ENCODE measurements at regions not wholly inside any gene's neighbourhood (a gene's known extent, or its start where the extent isn't known, plus 50 kb on each side); places are given as distances from the start of the nearest gene placed in this dataset.

GRCh38 chr13:85142351-85142927, 656.8 kb downstream of the SLITRK6 start:
- H3K27ac ChIP-seq: peak overlapping the region; percentile 18
- DNase-seq (ENCODE audit: low spot score): no peak
- no peaks in the 10 kb centered on the region for H4K20me1 ChIP-seq (ENCODE audit: insufficient read depth, poor library complexity, severe bottlenecking)
- no peaks in the 10 kb centered on the region for H3K27me3 ChIP-seq
- TF ChIP-seq CTCF (IDR thresholded peaks at IDR 0.05; ENCODE audit: poor library complexity): no peak
- TF ChIP-seq EZH2 (IDR thresholded peaks at IDR 0.05; ENCODE audit: borderline replicate concordance): no peak
- no peak for TF ChIP-seq EZH2phosphoT487 (IDR thresholded peaks at IDR 0.05; ENCODE audit: low read depth, severe bottlenecking, unreplicated experiment)
- no peak overlapping the region for H2AFZ ChIP-seq
- no peaks in the 10 kb centered on the region for H3K4me1 ChIP-seq (ENCODE audit: insufficient read depth)
- H3K9me2 ChIP-seq (replicated peaks; ENCODE audit: insufficient read depth): no peaks in the 10 kb centered on the region
- H3K4me2 ChIP-seq: no peak overlapping the region
- no peaks in the 10 kb centered on the region for H3K36me3 ChIP-seq (replicated peaks; ENCODE audit: insufficient read depth, low read depth)
- H3K9me3 ChIP-seq (ENCODE audit: low read depth): no peaks in the 10 kb centered on the region
- no peak overlapping the region for H3K4me3 ChIP-seq
- H3K79me2 ChIP-seq: no peaks in the 10 kb centered on the region
- 68% methylated on average over 2 of the region's 2 CpGs for WGBS (ENCODE audit: low lambda C conversion rate, missing lambda C conversion rate)

- 56% methylated on average over 2 of the region's 2 CpGs for WGBS (ENCODE audit: low lambda C conversion rate, missing lambda C conversion rate)
- no peaks in the 10 kb centered on the region for H3K9me3 ChIP-seq (ENCODE audit: low read depth)
- TF ChIP-seq EZH2 (IDR thresholded peaks at IDR 0.05; ENCODE audit: borderline replicate concordance) (no peak), EZH2phosphoT487 (IDR thresholded peaks at IDR 0.05; ENCODE audit: low read depth, severe bottlenecking, unreplicated experiment) (no peak), CTCF (IDR thresholded peaks at IDR 0.05; ENCODE audit: poor library complexity) (no peak)
- H3K36me3 ChIP-seq (replicated peaks; ENCODE audit: insufficient read depth, low read depth): no peaks in the 10 kb centered on the region
- no peaks in the 10 kb centered on the region for H3K79me2 ChIP-seq
- no peaks in the 10 kb centered on the region for H3K4me1 ChIP-seq (ENCODE audit: insufficient read depth)
- no peaks in the 10 kb centered on the region for H4K20me1 ChIP-seq (ENCODE audit: insufficient read depth, poor library complexity, severe bottlenecking)
- H3K27me3 ChIP-seq: no peaks in the 10 kb centered on the region
- H3K27ac ChIP-seq: peak overlapping the region; percentile 28
- H2AFZ ChIP-seq: no peak overlapping the region
- no peak overlapping the region for H3K4me3 ChIP-seq
- H3K9me2 ChIP-seq (replicated peaks; ENCODE audit: insufficient read depth): no peaks in the 10 kb centered on the region
- H3K4me2 ChIP-seq: no peak overlapping the region
- DNase-seq (ENCODE audit: low spot score): peak; percentile 16
Observed at GRCh38 chr13:85141401-85141800, 657.8 kb downstream of the SLITRK6 start.

- Histone ChIP-seq H3K4me3 (no peak overlapping the region), H4K20me1 (ENCODE audit: insufficient read depth, poor library complexity, severe bottlenecking) (no peaks in the 10 kb centered on the region), H3K4me2 (no peak overlapping the region), H3K79me2 (no peaks in the 10 kb centered on the region), H2AFZ (no peak overlapping the region), H3K4me1 (ENCODE audit: insufficient read depth) (no peaks in the 10 kb centered on the region), H3K9me2 (replicated peaks; ENCODE audit: insufficient read depth) (no peaks in the 10 kb centered on the region), H3K27me3 (no peaks in the 10 kb centered on the region), H3K27ac (no peak overlapping the region), H3K36me3 (replicated peaks; ENCODE audit: insufficient read depth, low read depth) (no peaks in the 10 kb centered on the region), H3K9me3 (ENCODE audit: low read depth) (no peaks in the 10 kb centered on the region)
- 50% methylated on average over 1 of the region's 1 CpG for WGBS (ENCODE audit: low lambda C conversion rate, missing lambda C conversion rate)
- TF ChIP-seq EZH2phosphoT487 (IDR thresholded peaks at IDR 0.05; ENCODE audit: low read depth, severe bottlenecking, unreplicated experiment) (no peak), CTCF (IDR thresholded peaks at IDR 0.05; ENCODE audit: poor library complexity) (no peak), EZH2 (IDR thresholded peaks at IDR 0.05; ENCODE audit: borderline replicate concordance) (no peak)
- DNase-seq (ENCODE audit: low spot score): no peak
Observed at GRCh38 chr13:85140192-85140591, 659.0 kb downstream of the SLITRK6 start.
